ENCODE measurements at regions not wholly inside any gene's neighbourhood (a gene's known extent, or its start where the extent isn't known, plus 50 kb on each side); places are given as distances from the start of the nearest gene placed in this dataset.

DNA sequence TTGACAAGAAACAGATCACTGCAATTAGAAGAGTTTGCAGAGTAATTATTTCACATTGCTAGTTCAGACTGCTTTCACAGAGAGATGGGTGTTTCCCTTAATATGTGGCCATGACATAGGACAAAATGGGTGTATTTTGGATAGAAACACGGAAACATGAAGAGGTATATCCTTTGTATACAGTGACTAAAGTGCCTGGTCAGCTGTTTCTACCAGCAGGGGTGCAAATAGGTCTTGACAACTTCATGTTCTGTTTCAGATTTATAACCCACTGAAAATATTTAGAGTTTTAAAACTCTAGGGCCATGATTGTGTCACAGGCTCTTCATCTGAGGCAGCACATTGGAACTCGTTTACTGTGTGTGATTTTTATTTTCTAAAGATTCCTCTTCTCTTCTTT is 357.1 kb upstream of the TNP1 start:
- DNase-seq = no peak

DNA sequence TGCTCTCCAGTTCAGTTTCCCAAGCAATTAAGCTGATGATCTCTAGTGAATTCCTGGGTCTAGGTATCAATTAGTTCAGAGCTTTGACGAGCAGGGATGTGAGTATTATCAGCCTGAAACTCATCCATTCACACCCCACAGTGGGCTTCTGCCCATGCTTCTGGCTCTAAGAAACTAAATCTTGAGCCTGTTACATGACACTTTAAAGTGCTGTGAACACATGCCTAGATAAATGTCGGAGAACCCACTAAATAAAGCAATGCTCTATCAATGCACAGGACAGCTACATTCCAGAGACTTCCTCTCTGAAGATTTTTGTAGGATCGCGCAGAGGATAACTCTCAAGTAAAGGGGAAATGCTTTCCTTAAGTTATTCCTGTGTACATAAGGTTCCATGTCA is 356.5 kb upstream of the TNP1 start:
- DNase-seq = no peak

DNA sequence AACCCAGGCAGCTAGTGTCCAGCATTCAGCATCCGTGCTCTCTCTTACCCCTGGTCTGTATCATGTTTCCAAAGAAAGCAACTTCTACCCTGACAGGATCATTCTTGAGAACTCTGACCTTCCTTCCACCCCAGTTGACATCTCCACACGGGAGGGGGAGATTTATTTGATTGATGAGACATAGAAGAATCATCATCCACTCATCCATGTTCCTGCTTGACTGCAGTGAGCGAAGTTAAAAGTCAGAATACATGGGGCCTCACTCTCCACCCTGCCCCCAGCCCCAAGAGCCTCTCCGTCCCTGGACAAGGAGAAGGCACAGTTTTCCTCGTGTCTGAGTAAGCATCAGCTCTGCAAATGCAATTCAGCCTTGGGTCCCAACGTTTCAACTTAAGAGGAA is 356.0 kb upstream of the TNP1 start:
- no peak for DNase-seq

DNA sequence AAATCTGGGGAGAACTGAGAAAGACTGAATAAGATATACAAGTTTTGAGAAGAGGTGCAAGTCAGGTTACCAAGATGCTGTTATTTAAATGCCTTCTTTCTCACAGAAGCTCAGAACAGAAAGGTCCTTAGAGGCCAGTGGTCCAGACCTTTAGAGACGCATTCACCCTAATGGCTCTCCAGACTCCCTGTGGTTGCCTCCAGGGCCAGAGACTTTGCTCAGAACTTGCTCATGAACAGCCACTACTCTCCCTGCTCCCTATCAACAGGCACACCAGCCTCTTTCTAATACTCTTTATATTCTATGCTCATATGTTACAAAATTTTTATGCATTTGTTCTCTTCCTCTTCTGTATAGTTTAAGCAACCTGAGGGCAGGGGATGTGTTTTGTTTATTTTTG is 349.0 kb upstream of the TNP1 start:
- DNase-seq = no peak

- no peak for DNase-seq
Measured at GRCh38 chr2:217207699-217208010, 347.8 kb upstream of the TNP1 start.

GRCh38 chr2:217206907-217207698 is 347.2 kb upstream of the TNP1 start:
- no peak for DNase-seq

DNA sequence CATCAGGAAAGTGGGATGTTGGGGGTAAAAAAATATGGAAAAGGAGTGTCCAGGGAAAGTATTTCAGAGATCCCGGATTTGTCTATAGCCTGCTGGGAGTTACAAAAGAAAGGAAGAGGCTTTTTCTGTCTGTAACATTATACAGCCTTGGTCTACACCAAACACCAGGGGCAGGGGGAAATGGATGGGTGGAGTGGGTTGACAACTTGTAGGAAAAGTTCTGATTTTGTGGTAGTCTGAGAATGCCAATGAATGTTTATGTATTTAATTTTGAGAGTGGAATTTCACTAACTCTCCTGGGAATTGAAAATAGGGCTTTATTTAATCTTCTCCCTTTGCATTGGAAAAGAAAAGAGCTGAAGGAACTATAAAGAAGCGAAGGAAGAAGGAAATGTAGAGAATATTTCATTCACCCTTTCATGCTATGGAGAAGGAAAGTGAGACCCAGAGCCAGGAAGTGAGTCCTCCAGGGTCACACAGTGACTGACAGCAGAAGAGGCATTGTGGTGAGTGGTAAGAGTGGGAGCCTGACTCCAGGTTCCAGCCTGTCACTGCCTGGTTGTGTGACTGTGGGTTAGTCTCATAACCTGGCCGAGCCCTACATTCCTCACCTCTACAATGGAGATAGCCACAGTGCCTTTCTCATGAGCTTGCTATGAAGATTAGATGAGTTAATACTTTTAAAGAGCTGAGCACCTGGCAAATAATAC is 346.3 kb upstream of the TNP1 start:
- no peak for DNase-seq

DNA sequence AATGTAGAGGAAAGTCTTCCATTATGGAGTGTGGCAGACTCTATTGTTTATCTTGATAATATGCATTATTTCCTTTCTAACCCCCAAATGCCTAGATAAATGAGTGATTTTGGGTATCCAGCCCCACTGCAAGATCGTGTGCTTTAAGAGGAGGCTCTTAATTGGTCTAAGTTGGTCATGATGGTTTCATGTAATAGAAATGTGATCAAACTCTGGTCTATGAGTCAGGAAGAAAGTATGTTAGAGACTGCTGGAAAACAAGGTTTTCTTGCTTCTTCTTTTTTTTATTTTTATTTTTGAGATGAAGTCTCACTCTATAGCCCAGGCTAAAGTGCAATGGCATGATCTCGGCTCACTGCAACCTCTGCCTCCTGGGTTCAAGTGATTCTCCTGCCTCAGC is 344.5 kb upstream of the TNP1 start:
- no peak for DNase-seq

DNA sequence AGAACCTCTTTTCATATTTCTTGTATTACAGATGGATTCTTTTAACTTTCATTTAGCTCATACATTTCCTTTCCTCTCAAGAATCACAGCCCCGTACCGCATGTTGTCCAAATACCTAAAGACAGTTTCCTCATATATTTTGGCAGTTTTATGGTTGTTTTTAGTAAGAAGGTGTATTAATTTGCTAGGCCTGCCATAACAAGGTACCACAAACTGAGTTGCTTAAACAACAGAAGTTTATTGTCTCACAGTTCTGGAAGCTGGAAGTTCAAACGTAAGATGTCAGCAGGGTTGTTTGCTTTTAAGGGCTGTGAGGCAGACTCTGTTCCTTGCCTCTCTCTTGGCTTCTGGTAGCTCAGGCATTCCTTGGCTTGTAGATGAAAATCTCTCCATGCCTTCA is 343.2 kb upstream of the TNP1 start:
- no peak for DNase-seq

DNA sequence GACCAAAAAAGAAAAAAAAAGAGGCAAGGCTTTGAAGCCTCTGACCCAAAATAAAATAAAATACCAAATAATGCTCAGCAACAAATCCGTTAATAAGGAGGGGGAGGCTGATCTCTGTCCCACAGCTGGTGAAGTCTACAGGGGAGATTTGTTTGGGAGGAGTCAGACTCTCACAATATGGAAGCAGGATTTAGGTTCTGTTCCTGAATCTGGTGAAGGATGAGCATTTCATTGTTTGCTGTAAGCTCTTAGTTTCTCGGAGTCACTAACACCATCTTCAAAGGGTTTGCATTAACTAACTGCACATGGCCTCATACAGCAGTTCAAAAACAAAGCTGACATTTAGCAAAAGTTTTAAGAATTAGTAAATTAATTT is 339.4 kb upstream of the TNP1 start:
- no peak for DNase-seq

DNA sequence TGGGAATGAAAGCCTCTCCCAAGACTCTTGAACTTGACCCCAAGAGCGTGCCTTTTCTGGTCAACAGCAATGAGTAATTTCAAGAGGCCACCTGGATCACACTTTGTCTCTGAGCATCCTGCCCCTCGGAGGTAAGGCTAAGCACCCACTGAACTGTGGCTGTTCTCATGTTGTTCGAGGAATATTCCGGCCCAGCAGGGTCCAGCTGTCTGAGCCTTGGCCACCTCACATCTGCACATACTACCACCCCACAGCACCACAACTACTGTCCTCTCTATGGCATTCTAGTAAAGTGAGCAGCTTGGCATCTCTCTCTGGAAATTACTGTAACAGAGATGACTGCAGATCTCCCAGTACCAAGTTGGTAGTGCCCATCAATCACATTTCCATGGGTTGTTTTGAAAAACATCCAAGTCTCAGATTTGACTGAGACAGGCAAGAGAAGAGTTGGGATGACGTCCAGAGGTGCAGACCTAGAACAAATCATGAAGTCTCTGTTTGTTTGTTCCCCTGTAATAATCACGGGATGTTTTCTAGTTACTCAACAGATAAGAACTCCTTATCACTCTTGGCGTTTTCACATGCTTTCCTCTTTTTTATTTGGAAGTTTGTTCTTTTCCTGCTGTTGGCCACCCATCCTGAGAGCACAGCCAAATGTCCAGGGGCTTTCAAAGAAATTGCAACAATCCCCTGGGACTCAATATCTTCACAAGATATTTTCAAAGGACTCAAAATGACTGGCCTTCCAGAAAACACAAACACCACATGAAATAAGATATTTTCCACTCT is 336.0 kb upstream of the TNP1 start:
- DNase-seq = no peak

GRCh38 chr2:217195016-217195415 is 335.2 kb upstream of the TNP1 start:
- no peak for DNase-seq

DNA sequence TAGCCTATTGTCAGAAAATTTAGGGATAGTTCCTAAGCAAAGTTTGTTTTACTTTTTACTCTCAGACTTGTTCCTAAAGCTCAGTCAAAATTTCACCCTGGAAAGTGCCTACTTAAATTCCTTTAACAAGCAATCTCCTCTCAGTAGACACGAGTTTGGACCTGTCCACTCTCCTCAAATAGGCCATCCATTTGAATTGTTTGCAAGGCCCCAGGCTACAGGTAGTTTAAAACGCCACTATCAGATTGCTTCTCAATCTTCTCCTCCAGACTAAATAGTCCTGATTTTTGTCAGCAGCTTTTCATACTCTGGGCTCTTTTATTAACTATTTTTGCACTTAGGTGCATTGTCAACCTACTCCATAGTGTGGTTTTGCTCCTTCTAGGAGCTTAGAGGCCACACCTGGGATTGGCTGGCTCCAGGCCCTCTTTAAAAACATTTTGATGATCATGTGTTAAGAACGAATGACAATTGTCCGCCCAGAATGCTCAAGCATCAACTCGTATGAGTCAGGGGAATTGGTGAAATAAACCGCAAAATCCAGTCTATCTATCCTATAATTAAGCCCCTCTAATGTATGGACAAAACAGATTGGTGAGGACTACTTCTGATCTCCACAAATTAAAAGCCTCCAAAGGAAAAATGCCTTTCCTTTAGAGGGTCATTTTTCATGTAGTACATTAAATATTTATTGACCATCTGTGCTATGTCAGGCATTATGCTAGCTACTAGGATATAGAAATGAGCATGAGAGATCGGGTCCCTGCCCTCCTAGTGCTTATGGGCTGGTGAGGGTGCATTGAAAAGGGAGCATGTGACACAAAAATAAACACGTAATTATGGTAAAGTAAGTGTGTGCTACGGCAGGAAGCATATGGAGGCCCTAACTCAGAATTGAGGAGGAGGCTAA is 333.8 kb upstream of the TNP1 start:
- DNase-seq = no peak

- no peak for DNase-seq
Measured at GRCh38 chr2:217192366-217192765, 332.5 kb upstream of the TNP1 start.

DNA sequence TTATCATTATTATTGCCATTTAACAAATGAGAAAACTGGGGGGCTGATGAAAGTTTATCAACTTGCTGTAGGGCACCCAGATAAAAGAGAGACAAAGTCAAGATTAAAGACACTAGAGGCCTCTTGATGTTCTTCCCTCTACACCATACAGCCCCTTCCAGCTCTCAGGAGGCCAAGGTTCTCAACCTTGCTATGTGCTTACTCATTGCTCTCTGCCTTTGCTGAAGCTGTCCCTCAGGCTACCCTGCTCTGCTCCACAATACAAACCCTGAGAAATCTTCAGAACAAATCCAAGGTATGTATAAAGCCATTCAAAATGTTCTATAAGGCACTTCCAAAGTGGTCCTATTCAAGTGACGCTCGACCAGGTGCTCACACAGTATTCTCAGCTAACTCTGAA is 329.9 kb upstream of the TNP1 start:
- no peak for DNase-seq

- DNase-seq = no peak
Measured at GRCh38 chr2:217189131-217189530, 329.3 kb upstream of the TNP1 start.

- DNase-seq = no peak
Measured at GRCh38 chr2:217186668-217187159, 326.9 kb upstream of the TNP1 start.

- DNase-seq = no peak
Measured at GRCh38 chr2:217186152-217186551, 326.3 kb upstream of the TNP1 start.

- no peak for DNase-seq
Measured at GRCh38 chr2:217185265-217185995, 325.6 kb upstream of the TNP1 start.

DNA sequence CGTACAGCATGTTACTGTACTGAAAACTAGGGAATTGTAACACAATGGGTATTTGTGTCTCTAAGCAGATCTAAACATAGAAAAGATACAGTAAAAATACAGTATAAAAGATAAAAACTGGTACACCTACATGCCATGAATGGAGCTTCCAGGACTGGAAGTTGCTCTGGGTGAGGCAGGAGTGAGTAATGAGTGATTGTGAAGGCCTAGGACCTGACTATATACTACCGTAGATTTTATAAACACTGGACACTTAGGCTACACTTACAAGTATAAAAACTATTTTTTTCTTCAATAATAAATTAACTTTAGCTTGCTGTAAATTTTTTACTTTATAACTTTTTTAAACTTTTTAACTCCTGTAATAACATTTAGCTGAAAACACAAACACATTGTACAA is 324.4 kb upstream of the TNP1 start:
- no peak for DNase-seq

GRCh38 chr2:217183471-217183870 is 323.6 kb upstream of the TNP1 start:
- no peak for DNase-seq

GRCh38 chr2:217182926-217183325 is 323.1 kb upstream of the TNP1 start:
- DNase-seq = no peak

Measured in CD4-positive, alpha-beta T cell treated with Interleukin-10 for 1 hour (primary cell).